ENCODE measurements at regions not wholly inside any gene's neighbourhood (a gene's known extent, or its start where the extent isn't known, plus 50 kb on each side); places are given as distances from the start of the nearest gene placed in this dataset.

DNA sequence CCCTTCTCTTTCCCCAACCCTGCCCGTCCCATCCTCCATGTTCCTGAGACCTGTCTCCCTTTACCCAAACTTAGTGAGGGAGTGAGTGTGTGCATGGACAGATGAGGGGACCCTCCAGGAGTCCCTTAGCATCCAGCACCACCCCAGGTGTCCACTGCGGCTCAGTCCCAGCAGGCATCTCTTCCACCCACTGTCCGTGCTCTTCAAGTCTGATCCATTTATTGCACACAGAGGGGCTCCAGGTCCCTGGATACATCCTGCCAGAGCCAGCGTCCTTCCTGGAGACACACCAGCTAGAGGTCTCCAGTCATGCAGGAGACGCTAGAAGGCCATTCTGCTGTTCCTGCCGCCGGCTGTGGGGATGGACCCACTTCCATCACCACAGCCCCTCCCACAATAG, 239.2 kb downstream of the ADGRD1 start:
- TF ChIP-seq, protein P1, sequence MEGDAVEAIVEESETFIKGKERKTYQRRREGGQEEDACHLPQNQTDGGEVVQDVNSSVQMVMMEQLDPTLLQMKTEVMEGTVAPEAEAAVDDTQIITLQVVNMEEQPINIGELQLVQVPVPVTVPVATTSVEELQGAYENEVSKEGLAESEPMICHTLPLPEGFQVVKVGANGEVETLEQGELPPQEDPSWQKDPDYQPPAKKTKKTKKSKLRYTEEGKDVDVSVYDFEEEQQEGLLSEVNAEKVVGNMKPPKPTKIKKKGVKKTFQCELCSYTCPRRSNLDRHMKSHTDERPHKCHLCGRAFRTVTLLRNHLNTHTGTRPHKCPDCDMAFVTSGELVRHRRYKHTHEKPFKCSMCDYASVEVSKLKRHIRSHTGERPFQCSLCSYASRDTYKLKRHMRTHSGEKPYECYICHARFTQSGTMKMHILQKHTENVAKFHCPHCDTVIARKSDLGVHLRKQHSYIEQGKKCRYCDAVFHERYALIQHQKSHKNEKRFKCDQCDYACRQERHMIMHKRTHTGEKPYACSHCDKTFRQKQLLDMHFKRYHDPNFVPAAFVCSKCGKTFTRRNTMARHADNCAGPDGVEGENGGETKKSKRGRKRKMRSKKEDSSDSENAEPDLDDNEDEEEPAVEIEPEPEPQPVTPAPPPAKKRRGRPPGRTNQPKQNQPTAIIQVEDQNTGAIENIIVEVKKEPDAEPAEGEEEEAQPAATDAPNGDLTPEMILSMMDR (IDR thresholded peaks at IDR 0.05; ENCODE audit: insufficient read depth, low read depth, low read length), result no peak
- ChIA-PET CTCF (no interaction called here), POLR2A (no interaction called here)
- Histone ChIP-seq H3K27me3 (ENCODE audit: control insufficient read depth, insufficient read depth, low read length) (no peaks in the 10 kb centered on the region; the same call in 1 of the 2 replicates), H3K4me3 (ENCODE audit: low read depth, low read length) (no peak overlapping the region), H3K36me3 (ENCODE audit: control insufficient read depth, insufficient read depth, low read length) (no peaks in the 10 kb centered on the region)
- no peak for DNase-seq (ENCODE audit: low read depth)

DNA sequence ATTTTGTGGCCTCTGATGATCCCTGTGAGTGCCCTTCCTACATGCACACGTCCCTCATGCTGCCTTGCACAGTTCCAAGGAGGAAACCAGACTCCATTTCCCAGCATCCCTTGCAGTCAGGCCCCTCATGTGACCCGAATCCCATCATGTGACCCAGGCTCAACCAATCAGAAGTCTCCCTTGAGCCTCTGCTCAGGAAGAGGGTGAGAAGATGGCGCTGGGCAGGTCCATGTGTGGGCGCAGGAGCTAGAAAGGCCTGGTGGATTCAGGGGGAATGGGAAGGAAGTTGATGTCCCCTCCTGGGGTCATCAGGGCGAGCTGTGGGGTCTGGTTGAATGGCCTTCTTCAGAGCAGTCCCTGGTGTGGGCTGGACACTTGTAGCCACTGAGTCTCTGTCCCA, 240.5 kb downstream of the ADGRD1 start:
- no peak for DNase-seq (ENCODE audit: low read depth)
- CTCF ChIA-PET, result no interaction called here
- TF ChIP-seq, protein P1 (IDR thresholded peaks at IDR 0.05; ENCODE audit: insufficient read depth, low read depth, low read length), result no peak
- no peaks in the 10 kb centered on the region; the same call in 1 of the 2 replicates for H3K27me3 ChIP-seq (ENCODE audit: control insufficient read depth, insufficient read depth, low read length)
- POLR2A ChIA-PET, result no interaction called here
- H3K4me3 ChIP-seq (ENCODE audit: low read depth, low read length), result no peak overlapping the region
- H3K36me3 ChIP-seq (ENCODE audit: control insufficient read depth, insufficient read depth, low read length), result no peaks in the 10 kb centered on the region

- CTCF ChIA-PET, result no interaction called here
- no peak for DNase-seq (ENCODE audit: low read depth)
- TF ChIP-seq, protein P1 (IDR thresholded peaks at IDR 0.05; ENCODE audit: insufficient read depth, low read depth, low read length), result no peak
Measured at GRCh38 chr12:131195796-131196195, 242.1 kb downstream of the ADGRD1 start.

GRCh38 chr12:131196220-131196619, 242.5 kb downstream of the ADGRD1 start:
- Histone ChIP-seq H3K27me3 (ENCODE audit: control insufficient read depth, insufficient read depth, low read length) (no peaks in the 10 kb centered on the region), H3K4me3 (ENCODE audit: low read depth, low read length) (no peak overlapping the region), H3K36me3 (ENCODE audit: control insufficient read depth, insufficient read depth, low read length) (no peaks in the 10 kb centered on the region)
- ChIA-PET CTCF (no interaction called here), POLR2A (no interaction called here)
- TF ChIP-seq, protein P1 (IDR thresholded peaks at IDR 0.05; ENCODE audit: insufficient read depth, low read depth, low read length), result no peak
- no peak for DNase-seq (ENCODE audit: low read depth)

More at GRCh38 chr12:131195796-131196195, 242.1 kb downstream of the ADGRD1 start:
- Histone ChIP-seq H3K4me3 (ENCODE audit: low read depth, low read length) (no peak overlapping the region), H3K36me3 (ENCODE audit: control insufficient read depth, insufficient read depth, low read length) (no peaks in the 10 kb centered on the region), H3K27me3 (ENCODE audit: control insufficient read depth, insufficient read depth, low read length) (no peaks in the 10 kb centered on the region)
- POLR2A ChIA-PET, result no interaction called here

- H3K36me3 ChIP-seq (ENCODE audit: control insufficient read depth, insufficient read depth, low read length), result no peaks in the 10 kb centered on the region
- no peak for DNase-seq (ENCODE audit: low read depth)
- POLR2A ChIA-PET, result no interaction called here
- CTCF ChIA-PET, result no interaction called here
- no peaks in the 10 kb centered on the region for H3K27me3 ChIP-seq (ENCODE audit: control insufficient read depth, insufficient read depth, low read length)
- H3K4me3 ChIP-seq (ENCODE audit: low read depth, low read length), result no peak overlapping the region
- TF ChIP-seq, protein P1 (IDR thresholded peaks at IDR 0.05; ENCODE audit: insufficient read depth, low read depth, low read length), result no peak
Measured at GRCh38 chr12:131197490-131197889, 243.8 kb downstream of the ADGRD1 start.
